ENCODE measurements at regions not wholly inside any gene's neighbourhood (a gene's known extent, or its start where the extent isn't known, plus 50 kb on each side); places are given as distances from the start of the nearest gene placed in this dataset.

GRCh38 chr4:133775469-133775868, 426.1 kb downstream of the PABPC4L start:
- no peak for DNase-seq (ENCODE audit: low read depth)
- no peak overlapping the region for H3K4me3 ChIP-seq (ENCODE audit: control insufficient read depth, low read depth, low read length)
- TF ChIP-seq CTCF (IDR thresholded peaks at IDR 0.05; ENCODE audit: control insufficient read depth, insufficient read depth, low read depth, low read length, missing control alignments), result no peak

- DNase-seq (ENCODE audit: low read depth), result no peak
- H3K4me3 ChIP-seq (ENCODE audit: control insufficient read depth, low read depth, low read length), result no peak overlapping the region
- no peak for TF ChIP-seq CTCF (IDR thresholded peaks at IDR 0.05; ENCODE audit: control insufficient read depth, insufficient read depth, low read depth, low read length, missing control alignments)
Observed at GRCh38 chr4:133759428-133759827, 442.2 kb downstream of the PABPC4L start.

GRCh38 chr4:133741766-133742165, 459.8 kb downstream of the PABPC4L start:
- no peak for DNase-seq (ENCODE audit: low read depth)
- TF ChIP-seq CTCF (IDR thresholded peaks at IDR 0.05; ENCODE audit: control insufficient read depth, insufficient read depth, low read depth, low read length, missing control alignments), result no peak
- no peak overlapping the region for H3K4me3 ChIP-seq (ENCODE audit: control insufficient read depth, low read depth, low read length)

GRCh38 chr4:133720001-133720400, 481.6 kb downstream of the PABPC4L start:
- DNase-seq (ENCODE audit: low read depth), result no peak
- no peak overlapping the region for H3K4me3 ChIP-seq (ENCODE audit: control insufficient read depth, low read depth, low read length)

GRCh38 chr4:133719098-133719497, 482.5 kb downstream of the PABPC4L start:
- DNase-seq (ENCODE audit: low read depth), result no peak
- no peak overlapping the region for H3K4me3 ChIP-seq (ENCODE audit: control insufficient read depth, low read depth, low read length)

More at GRCh38 chr4:133720001-133720400, 481.6 kb downstream of the PABPC4L start:
- no peak for TF ChIP-seq CTCF (IDR thresholded peaks at IDR 0.05; ENCODE audit: control insufficient read depth, insufficient read depth, low read depth, low read length, missing control alignments)

GRCh38 chr4:133714211-133714610, 487.4 kb downstream of the PABPC4L start:
- no peak for TF ChIP-seq CTCF (IDR thresholded peaks at IDR 0.05; ENCODE audit: control insufficient read depth, insufficient read depth, low read depth, low read length, missing control alignments)
- H3K4me3 ChIP-seq (ENCODE audit: control insufficient read depth, low read depth, low read length), result no peak overlapping the region
- DNase-seq (ENCODE audit: low read depth), result no peak

More at GRCh38 chr4:133719098-133719497, 482.5 kb downstream of the PABPC4L start:
- TF ChIP-seq CTCF (IDR thresholded peaks at IDR 0.05; ENCODE audit: control insufficient read depth, insufficient read depth, low read depth, low read length, missing control alignments), result no peak

GRCh38 chr4:133713340-133713739, 488.2 kb downstream of the PABPC4L start:
- no peak for TF ChIP-seq CTCF (IDR thresholded peaks at IDR 0.05; ENCODE audit: control insufficient read depth, insufficient read depth, low read depth, low read length, missing control alignments)
- H3K4me3 ChIP-seq (ENCODE audit: control insufficient read depth, low read depth, low read length), result no peak overlapping the region
- DNase-seq (ENCODE audit: low read depth), result no peak

Measured in AG09309 (cell line).